Mesenchymal stem cell (in vitro differentiated cells and primary cell): ENCODE measurements at regions not wholly inside any gene's neighbourhood (a gene's known extent, or its start where the extent isn't known, plus 50 kb on each side); places are given as distances from the start of the nearest gene placed in this dataset.

ENCODE experiments used
- DNase-seq: peaks from one replicate; pipeline ENCODE4 v3.0.0-alpha.2; 2013
- H2AFZ ChIP-seq: one replicate; pipeline ENCODE4 v1.6.1; 2013; ENCODE audit warnings: low read depth, mild to moderate bottlenecking, control low read depth, inconsistent platforms, low read length, moderate library complexity
- H2AK5ac ChIP-seq: 2 replicates; pipeline ENCODE4 v1.6.1; 2013; ENCODE audit warnings: low read length, moderate library complexity, mild to moderate bottlenecking, inconsistent platforms; ENCODE audit not compliant: severe bottlenecking
- H2BK120ac ChIP-seq: one replicate; pipeline ENCODE4 v1.6.1; 2013; ENCODE audit warnings: low read depth, mild to moderate bottlenecking, inconsistent platforms, low read length, moderate library complexity
- H2BK12ac ChIP-seq, 2 experiments: one replicate each; pipeline ENCODE4 v1.6.1; 2013; ENCODE audit warnings: inconsistent platforms in 2 of 2, low read length in 2 of 2, mild to moderate bottlenecking in 2 of 2, moderate library complexity in 2 of 2, control low read depth in 1 of 2
- H2BK15ac ChIP-seq: one replicate; pipeline ENCODE4 v1.6.1; 2013; ENCODE audit warnings: mild to moderate bottlenecking, low read depth, inconsistent platforms; ENCODE audit not compliant: poor library complexity, severe bottlenecking
- H2BK5ac ChIP-seq: 2 replicates; pipeline ENCODE4 v1.6.1; 2013; ENCODE audit warnings: low read depth, mild to moderate bottlenecking, low read length, control low read depth, inconsistent platforms; ENCODE audit not compliant: poor library complexity, severe bottlenecking
- H3K14ac ChIP-seq, 2 experiments: one replicate each; pipeline ENCODE4 v1.6.1; 2013; ENCODE audit warnings: inconsistent platforms in 2 of 2, low read length in 2 of 2, control low read depth in 1 of 2, mild to moderate bottlenecking in 1 of 2, moderate library complexity in 1 of 2
- H3K18ac ChIP-seq, 2 experiments: one replicate each; pipeline ENCODE4 v1.6.1; 2013; ENCODE audit warnings: inconsistent platforms in 2 of 2, low read length in 2 of 2, control low read depth in 1 of 2, low read depth in 1 of 2, mild to moderate bottlenecking in 1 of 2
- H3K23ac ChIP-seq, 2 experiments: one replicate each; pipeline ENCODE4 v1.6.1; 2013; ENCODE audit warnings: inconsistent platforms in 2 of 2, low read length in 2 of 2, mild to moderate bottlenecking in 2 of 2, moderate library complexity in 2 of 2, control low read depth in 1 of 2
- H3K27ac ChIP-seq: 2 replicates; pipeline ENCODE4 v1.5.1; 2013; ENCODE audit warnings: mild to moderate bottlenecking, moderate library complexity, low read length, control low read depth, inconsistent platforms; ENCODE audit not compliant: poor library complexity, severe bottlenecking
- H3K27me3 ChIP-seq, 2 experiments: 2 replicates each; pipeline versions ENCODE4 v1.6.1 to v1.7.0; 2013; ENCODE audit warnings: low read length in 2 of 2, mild to moderate bottlenecking in 2 of 2, moderate library complexity in 2 of 2, control low read depth in 1 of 2, inconsistent platforms in 1 of 2; ENCODE audit not compliant: control insufficient read depth in 1 of 2, insufficient read depth in 1 of 2
- H3K36me3 ChIP-seq, 2 experiments: 2 replicates each; pipeline versions ENCODE4 v1.6.1 to v1.7.0; 2013; ENCODE audit warnings: low read length in 2 of 2, control low read depth in 1 of 2, inconsistent platforms in 1 of 2, low read depth in 1 of 2, mild to moderate bottlenecking in 1 of 2; ENCODE audit not compliant: insufficient read depth in 2 of 2, control insufficient read depth in 1 of 2
- H3K4ac ChIP-seq, 2 experiments: one replicate each; pipeline ENCODE4 v1.6.1; 2013; ENCODE audit warnings: inconsistent platforms in 2 of 2, low read length in 2 of 2, mild to moderate bottlenecking in 2 of 2, moderate library complexity in 2 of 2, control low read depth in 1 of 2, low read depth in 1 of 2
- H3K4me1 ChIP-seq: 2 replicates; pipeline ENCODE4 v1.6.1; 2013; ENCODE audit warnings: low read depth, low read length, control low read depth; ENCODE audit not compliant: control insufficient read depth, insufficient read depth
- H3K4me2 ChIP-seq: 2 replicates; pipeline ENCODE4 v1.6.1; 2013; ENCODE audit warnings: low read length, mild to moderate bottlenecking, inconsistent platforms; ENCODE audit not compliant: poor library complexity, severe bottlenecking
- H3K4me3 ChIP-seq, 2 experiments: 2 replicates each; pipeline versions ENCODE4 v1.5.1 to v1.7.0; 2013; ENCODE audit warnings: low read length in 2 of 2, mild to moderate bottlenecking in 2 of 2, control low read depth in 1 of 2, low read depth in 1 of 2; ENCODE audit not compliant: insufficient read depth in 1 of 2
- H3K79me1 ChIP-seq: replicated peaks from 2 replicates; pipeline ENCODE4 v1.6.1; 2013; ENCODE audit warnings: mild to moderate bottlenecking, control low read depth, low read length, inconsistent platforms; ENCODE audit not compliant: poor library complexity, severe bottlenecking
- H3K9ac ChIP-seq: 2 replicates; pipeline ENCODE4 v1.7.0; 2013; ENCODE audit warnings: mild to moderate bottlenecking, low read length, moderate library complexity
- H3K9me3 ChIP-seq: 2 replicates; pipeline ENCODE4 v1.7.0; 2013; ENCODE audit warnings: mild to moderate bottlenecking, low read length; ENCODE audit not compliant: control insufficient read depth
- H4K8ac ChIP-seq: one replicate; pipeline ENCODE4 v1.6.1; 2013; ENCODE audit warnings: inconsistent platforms, mild to moderate bottlenecking, low read length, moderate library complexity
- H4K91ac ChIP-seq: one replicate; pipeline ENCODE4 v1.6.1; 2013; ENCODE audit warnings: mild to moderate bottlenecking, low read length, inconsistent platforms
- WGBS: methylation state at CpG from one replicate; pipeline ENCODE4 v1.1.7; 2013; ENCODE audit warnings: mixed read lengths; 5-methylcytosine and 5-hydroxymethylcytosine counted together

GRCh38 chr16:65727534-65728137, 605.8 kb upstream of the CDH11 start:
- 81% methylated on average over 5 of the region's 8 CpGs for WGBS
- no peak overlapping the region for H2BK12ac ChIP-seq
- peaks cover 12% of the 10 kb centered on the region for H3K9me3 ChIP-seq
- no peaks in the 10 kb centered on the region for H3K4me1 ChIP-seq
- no peak overlapping the region for H2BK15ac ChIP-seq
- no peak overlapping the region for H3K23ac ChIP-seq
- H3K27ac ChIP-seq, result no peak overlapping the region
- H3K4ac ChIP-seq, result no peak overlapping the region
- H3K27me3 ChIP-seq, result no peaks in the 10 kb centered on the region
- H3K36me3 ChIP-seq, result no peaks in the 10 kb centered on the region
- H4K8ac ChIP-seq, result no peak overlapping the region
- no peak overlapping the region for H2BK120ac ChIP-seq
- no peak overlapping the region for H3K18ac ChIP-seq
- H3K9ac ChIP-seq, result no peak overlapping the region
- no peak for DNase-seq
- no peak overlapping the region for H2BK5ac ChIP-seq
- H2AK5ac ChIP-seq, result no peak overlapping the region
- no peak overlapping the region for H2AFZ ChIP-seq
- H4K91ac ChIP-seq, result no peak overlapping the region
- no peak overlapping the region for H3K4me3 ChIP-seq
- H3K14ac ChIP-seq, result no peak overlapping the region
- no peak overlapping the region for H3K4me2 ChIP-seq
- H3K79me1 ChIP-seq, result no peaks in the 10 kb centered on the region

DNA sequence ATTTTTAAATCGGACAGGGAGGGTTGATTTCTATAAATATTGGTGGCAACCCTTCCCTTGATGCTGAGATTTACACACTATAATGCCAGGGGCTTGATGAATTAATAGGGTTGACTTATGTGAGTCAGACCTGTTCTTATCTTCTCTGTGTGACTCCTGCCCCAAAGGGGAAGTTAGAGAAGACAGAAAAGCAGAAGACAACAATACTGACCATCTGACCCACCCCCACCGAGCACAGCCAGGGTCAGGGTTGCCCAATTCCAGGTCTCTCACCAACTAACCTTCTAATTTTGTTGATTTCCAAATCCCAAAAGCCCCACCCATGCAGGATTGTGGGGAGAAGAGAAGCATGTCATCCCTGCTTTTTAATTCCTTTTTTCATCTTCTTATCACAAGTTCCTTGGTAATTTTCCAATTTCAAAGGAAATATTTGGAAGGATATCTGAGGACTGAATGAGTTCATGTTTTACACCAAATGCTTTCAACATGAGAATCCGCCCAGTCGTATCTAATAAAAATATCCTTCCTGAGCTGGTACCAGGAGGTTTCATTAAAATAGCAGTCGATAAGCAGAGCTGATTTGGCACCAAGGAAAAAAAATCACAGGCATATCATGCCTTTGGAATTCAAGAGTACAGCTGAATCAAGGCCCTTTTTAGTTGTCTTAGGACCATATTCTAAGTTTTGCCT, 603.4 kb upstream of the CDH11 start:
- no peak overlapping the region for H2BK15ac ChIP-seq
- peaks cover 9% of the 10 kb centered on the region for H3K9me3 ChIP-seq
- H3K9ac ChIP-seq, result peak overlapping the region; percentile 17
- no peak overlapping the region for H3K14ac ChIP-seq
- no peaks in the 10 kb centered on the region for H3K4me1 ChIP-seq
- H3K79me1 ChIP-seq, result no peaks in the 10 kb centered on the region
- H3K4ac ChIP-seq, result no peak overlapping the region
- no peak overlapping the region for H2AFZ ChIP-seq
- no peak overlapping the region for H2AK5ac ChIP-seq
- 89% methylated on average over 5 of the region's 5 CpGs for WGBS
- no peak overlapping the region for H4K91ac ChIP-seq
- no peak overlapping the region for H3K4me3 ChIP-seq
- no peak for DNase-seq
- H2BK120ac ChIP-seq, result no peak overlapping the region
- no peak overlapping the region for H3K23ac ChIP-seq
- no peaks in the 10 kb centered on the region for H3K36me3 ChIP-seq
- H4K8ac ChIP-seq, result no peak overlapping the region
- H3K18ac ChIP-seq, result no peak overlapping the region
- H3K27me3 ChIP-seq, result no peaks in the 10 kb centered on the region
- no peak overlapping the region for H2BK12ac ChIP-seq
- H3K27ac ChIP-seq, result no peak overlapping the region
- H3K4me2 ChIP-seq, result no peak overlapping the region
- H2BK5ac ChIP-seq, result no peak overlapping the region

DNA sequence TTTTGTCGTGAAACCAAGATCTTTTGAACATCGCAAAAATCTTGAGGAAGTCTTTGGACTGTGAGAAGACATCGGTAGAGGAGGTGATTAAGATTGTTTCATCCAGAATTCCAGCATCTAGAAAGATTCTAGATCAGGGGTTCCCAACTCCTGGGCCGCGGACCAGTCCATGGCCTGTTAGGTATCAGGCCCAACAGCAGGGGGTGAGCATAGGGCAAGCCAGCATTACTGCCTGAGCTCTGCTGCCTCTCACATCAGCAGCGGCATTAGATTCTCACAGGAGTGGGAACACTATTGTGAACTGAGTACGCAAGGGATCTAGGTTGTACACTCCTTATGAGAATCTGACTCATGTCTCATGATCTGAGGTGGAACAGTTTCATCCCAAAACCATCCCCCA, 600.6 kb upstream of the CDH11 start:
- H3K18ac ChIP-seq, result no peak overlapping the region
- H3K79me1 ChIP-seq, result no peaks in the 10 kb centered on the region
- no peak overlapping the region for H2BK12ac ChIP-seq
- H2AFZ ChIP-seq, result no peak overlapping the region
- no peak overlapping the region for H2AK5ac ChIP-seq
- no peak overlapping the region for H4K91ac ChIP-seq
- H3K36me3 ChIP-seq, result no peaks in the 10 kb centered on the region
- H3K4me2 ChIP-seq, result no peak overlapping the region
- WGBS, result 97% methylated on average over 7 of the region's 7 CpGs
- no peak overlapping the region for H3K14ac ChIP-seq
- no peak overlapping the region for H2BK5ac ChIP-seq
- H3K23ac ChIP-seq, result no peak overlapping the region
- DNase-seq, result no peak
- no peak overlapping the region for H3K27ac ChIP-seq
- no peaks in the 10 kb centered on the region for H3K4me1 ChIP-seq
- H3K9ac ChIP-seq, result no peak overlapping the region
- H3K4me3 ChIP-seq, result no peak overlapping the region
- no peak overlapping the region for H4K8ac ChIP-seq
- H3K9me3 ChIP-seq, result no peaks in the 10 kb centered on the region
- no peak overlapping the region for H2BK120ac ChIP-seq
- H3K27me3 ChIP-seq, result no peaks in the 10 kb centered on the region
- H2BK15ac ChIP-seq, result no peak overlapping the region
- no peak overlapping the region for H3K4ac ChIP-seq

DNA sequence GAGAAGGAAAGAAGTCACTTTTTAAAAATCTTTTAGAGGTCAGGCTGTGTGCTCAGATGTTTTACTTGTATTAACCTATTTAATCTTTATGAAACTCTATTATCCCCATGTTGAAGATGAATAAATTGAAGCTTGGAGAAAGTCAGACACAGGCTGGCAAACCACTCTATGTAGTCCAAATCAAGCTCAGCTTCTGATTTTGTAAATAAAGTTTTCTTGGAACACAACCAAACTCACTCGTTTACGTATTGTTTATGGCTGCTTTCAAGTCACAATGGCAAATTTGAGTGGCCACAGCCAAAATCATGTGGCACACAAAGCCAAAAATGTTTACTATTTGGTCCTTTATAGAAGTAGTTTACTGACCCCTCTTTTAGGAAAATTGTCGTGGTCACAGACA, 596.0 kb upstream of the CDH11 start:
- Histone ChIP-seq H2AFZ (no peak overlapping the region), H3K4me3 (no peak overlapping the region), H3K4ac (no peak overlapping the region), H3K27me3 (peaks cover 0 to 10% of the 10 kb centered on the region in 2 experiments), H3K18ac (no peak overlapping the region), H4K91ac (no peak overlapping the region), H4K8ac (no peak overlapping the region), H3K4me1 (no peaks in the 10 kb centered on the region), H2BK15ac (no peak overlapping the region), H3K27ac (no peak overlapping the region), H3K9ac (no peak overlapping the region), H3K9me3 (no peaks in the 10 kb centered on the region), H2BK12ac (no peak overlapping the region), H3K79me1 (no peaks in the 10 kb centered on the region), H2AK5ac (no peak overlapping the region), H3K14ac (no peak overlapping the region), H3K23ac (no peak overlapping the region), H2BK120ac (no peak overlapping the region), H3K4me2 (no peak overlapping the region), H2BK5ac (no peak overlapping the region), H3K36me3 (no peaks in the 10 kb centered on the region)
- WGBS, result 96% methylated on average over 3 of the region's 3 CpGs
- DNase-seq, result no peak
